A549 (cell line): ENCODE measurements at regions not wholly inside any gene's neighbourhood (a gene's known extent, or its start where the extent isn't known, plus 50 kb on each side); places are given as distances from the start of the nearest gene placed in this dataset.

ENCODE experiments used
- ATAC-seq, 2 experiments: fragments of 200-7000 bp in 1 of 2; fragments of >200 bp in 1 of 2; cut with Nextera tagmentation in 1 of 2; cut with Tn5 transposase in 1 of 2; 3 replicates each; pipeline versions ENCODE4 v1.8.0 to v1.9.1; 2018 to 2020; ENCODE audit warnings: mild to moderate bottlenecking in 1 of 2, moderate library complexity in 1 of 2
- CTCF ChIA-PET: fragments of 300-600 bp; sonication (Branson Sonifier 250); formaldehyde crosslinking; extraction: SDS; loops from one replicate; lab custom pipeline; 2021; ENCODE audit warnings: antibody characterized with exemption, inconsistent platforms; lab: Yijun Ruan, JAX
- POLR2A ChIA-PET: fragments of 350-600 bp; formaldehyde crosslinking; extraction: SDS; loops from one replicate; lab custom pipeline; 2021; ENCODE audit warnings: antibody characterized with exemption, inconsistent platforms; lab: Yijun Ruan, JAX
- DNase-seq, 2 experiments: peaks; one replicate each; pipeline versions ENCODE4 v3.0.0 to v3.0.0-alpha.2; 2011 to 2016; ENCODE audit warnings: low read depth in 1 of 2, low spot score in 1 of 2
- FAIRE-seq: peaks from 2 replicates; lab custom pipeline; 2011; peaks lifted over from hg19 to GRCh38; lab: Jason Lieb, UNC
- H3K27ac ChIP-seq, 2 experiments: fragments of >200 bp; sonication (Bioruptor Twin); formaldehyde crosslinking; 3 replicates each; pipeline ENCODE4 v1.5.1; 2016 to 2017
- H3K4me1 ChIP-seq: fragments of >200 bp; sonication (Bioruptor Twin); formaldehyde crosslinking; 3 replicates; pipeline ENCODE4 v1.6.1; 2016
- H3K4me2 ChIP-seq: fragments of >200 bp; sonication (Bioruptor Twin); formaldehyde crosslinking; 3 replicates; pipeline ENCODE4 v1.6.1; 2016
- H3K4me3 ChIP-seq: fragments of >200 bp; sonication (Bioruptor Twin); formaldehyde crosslinking; 3 replicates; pipeline ENCODE4 v1.5.1; 2016
- H3K9me3 ChIP-seq: fragments of >200 bp; sonication (Bioruptor Twin); formaldehyde crosslinking; 3 replicates; pipeline ENCODE4 v1.6.1; 2016
- CBX2 ChIP-seq: fragments of 200-600 bp; sonication (generic); IDR thresholded peaks from 2 replicates; pipeline ENCODE4 v1.6.1; 2016; ENCODE audit warnings: low read depth, mild to moderate bottlenecking, borderline replicate concordance
- CEBPB ChIP-seq, 2 experiments: fragments of >200 bp in 1 of 2; sonication (Bioruptor Twin) in 1 of 2; formaldehyde crosslinking in 1 of 2; IDR thresholded peaks; 2 replicates each; pipeline ENCODE4 v1.6.1; 2012 to 2016
- CHD2 ChIP-seq: fragments of 150-350 bp; IDR thresholded peaks from 2 replicates; pipeline ENCODE4 v1.6.1; 2014; ENCODE audit warnings: low read length; ENCODE audit not compliant: partially characterized antibody
- E2F6 ChIP-seq: IDR thresholded peaks from 2 replicates; pipeline ENCODE4 v1.6.1; 2012; ENCODE audit warnings: low read depth, borderline replicate concordance
- EHF ChIP-seq: fragments of 250-450 bp; sonication (Bioruptor Pico); IDR thresholded peaks from 2 replicates; pipeline ENCODE4 v1.5.0; 2020; ENCODE audit warnings: mild to moderate bottlenecking
- ESRRA ChIP-seq: fragments of 150-350 bp; IDR thresholded peaks from 2 replicates; pipeline ENCODE4 v1.6.1; 2014; ENCODE audit warnings: mild to moderate bottlenecking, low read length, borderline replicate concordance
- FOSB ChIP-seq: fragments of 250-450 bp; sonication (Bioruptor Pico); IDR thresholded peaks from 2 replicates; pipeline ENCODE4 v1.5.0; 2020; ENCODE audit warnings: mild to moderate bottlenecking, moderate library complexity
- HDAC2 ChIP-seq: fragments of 200-600 bp; sonication (generic); IDR thresholded peaks from 2 replicates; pipeline ENCODE4 v1.6.1; 2016
- HMGXB4 ChIP-seq: fragments of 250-450 bp; sonication (Bioruptor Pico); IDR thresholded peaks from 2 replicates; pipeline ENCODE4 v1.5.0; 2021; ENCODE audit warnings: mild to moderate bottlenecking, moderate library complexity, borderline replicate concordance
- HOXA7 ChIP-seq: fragments of 250-450 bp; sonication (Bioruptor Pico); IDR thresholded peaks from 2 replicates; pipeline ENCODE4 v1.5.0; 2020; ENCODE audit warnings: mild to moderate bottlenecking, moderate library complexity
- HOXB13 ChIP-seq: fragments of 250-450 bp; sonication (Bioruptor Pico); IDR thresholded peaks from 2 replicates; pipeline ENCODE4 v1.5.0; 2020; ENCODE audit warnings: low read depth, mild to moderate bottlenecking, moderate library complexity
- HOXB5 ChIP-seq: fragments of 250-450 bp; sonication (Bioruptor Pico); IDR thresholded peaks from 2 replicates; pipeline ENCODE4 v1.5.0; 2020; ENCODE audit warnings: mild to moderate bottlenecking, moderate library complexity
- MAX ChIP-seq: IDR thresholded peaks from 2 replicates; pipeline ENCODE4 v1.6.1; 2012
- NR3C1 ChIP-seq: fragments of >200 bp; sonication (Bioruptor Twin); formaldehyde crosslinking; IDR thresholded peaks from 3 replicates; pipeline ENCODE4 v1.6.1; 2017
- PHF8 ChIP-seq: fragments of 200-600 bp; sonication (generic); IDR thresholded peaks from 2 replicates; pipeline ENCODE4 v1.6.1; 2016; ENCODE audit warnings: low read depth, mild to moderate bottlenecking, antibody characterized with exemption, moderate library complexity, borderline replicate concordance
- POLR2A ChIP-seq: IDR thresholded peaks from 2 replicates; pipeline ENCODE4 v1.6.1; 2012; ENCODE audit warnings: mild to moderate bottlenecking, low read length
- POLR2AphosphoS2 ChIP-seq: conservative IDR thresholded peaks from 2 replicates; pipeline ENCODE4 v1.6.1; 2012; ENCODE audit warnings: low read length, improper control_type of control experiment, inconsistent platforms
- REST ChIP-seq: fragments of 200-600 bp; sonication (generic); IDR thresholded peaks from 2 replicates; pipeline ENCODE4 v1.6.1; 2016; ENCODE audit warnings: antibody characterized with exemption, mild to moderate bottlenecking, moderate library complexity
- RFX5 ChIP-seq: fragments of 450-650 bp; IDR thresholded peaks from 2 replicates; pipeline ENCODE4 v1.7.1; 2014; ENCODE audit warnings: antibody characterized with exemption, mild to moderate bottlenecking, moderate library complexity
- RNF2 ChIP-seq: fragments of 200-600 bp; sonication (generic); IDR thresholded peaks from 2 replicates; pipeline ENCODE4 v1.6.1; 2016; ENCODE audit warnings: low read depth, mild to moderate bottlenecking, antibody characterized with exemption, moderate library complexity, borderline replicate concordance
- SMC3 ChIP-seq: fragments of >200 bp; sonication (Bioruptor Twin); formaldehyde crosslinking; IDR thresholded peaks from 3 replicates; pipeline ENCODE4 v1.6.1; 2018; ENCODE audit warnings: inconsistent platforms
- WGBS: methylation state at CpG from one replicate; pipeline ENCODE4 v1.1.6; 2017; ENCODE audit errors: missing lambda C conversion rate; 5-methylcytosine and 5-hydroxymethylcytosine counted together

- DNase-seq (no peak), FAIRE-seq (no peak), ATAC-seq (no peak)
- Histone ChIP-seq H3K4me2 (no peak overlapping the region), H3K9me3 (no peaks in the 10 kb centered on the region), H3K4me1 (no peaks in the 10 kb centered on the region), H3K27ac (no peak overlapping the region), H3K4me3 (no peak overlapping the region)
- 41% methylated on average over 1 of the region's 1 CpG for WGBS
- POLR2A ChIA-PET, result no interaction called here
- CTCF ChIA-PET, result no interaction called here
- TF ChIP-seq RFX5 (no peak), HOXB13 (CRISPR knock-in tag) (no peak), CHD2 (no peak), CEBPB (IDR thresholded peaks at IDR 0.05) (no peak), HOXA7 (no peak), CBX2 (no peak), RNF2 (no peak), ESRRA (no peak), E2F6 (no peak), REST (no peak), HDAC2 (no peak), NR3C1 (no peak), EHF (CRISPR knock-in tag) (no peak), POLR2A (no peak), HOXB5 (CRISPR knock-in tag) (no peak), PHF8 (no peak), FOSB (CRISPR knock-in tag) (no peak), POLR2AphosphoS2 (no peak), MAX (no peak)
Observed at GRCh38 chr4:63788271-63788670, 621.0 kb downstream of the TECRL start.

GRCh38 chr4:63787326-63787725 lies 621.9 kb downstream of the TECRL start:
- WGBS, result 25% methylated on average over 1 of the region's 1 CpG
- TF ChIP-seq CEBPB (IDR thresholded peaks at IDR 0.05), result no peak
- TF ChIP-seq SMC3, result no peak
- no peak for TF ChIP-seq HMGXB4 (CRISPR knock-in tag)
- no peaks in the 10 kb centered on the region for H3K9me3 ChIP-seq
- no peak overlapping the region for H3K4me3 ChIP-seq
- FAIRE-seq (no peak), DNase-seq (no peak), ATAC-seq (no peak)
- H3K4me1 ChIP-seq, result no peaks in the 10 kb centered on the region
- ChIA-PET POLR2A (no interaction called here), CTCF (no interaction called here)
- no peak overlapping the region for H3K4me2 ChIP-seq
- H3K27ac ChIP-seq, result no peak overlapping the region
